ENCODE measurements at regions not wholly inside any gene's neighbourhood (a gene's known extent, or its start where the extent isn't known, plus 50 kb on each side); places are given as distances from the start of the nearest gene placed in this dataset.

GRCh38 chr20:57024849-57025248 lies 241.6 kb downstream of the BMP7 start:
- DNase-seq (ENCODE audit: low read depth in 2 of 2): no peak

GRCh38 chr20:57025261-57025660 lies 241.2 kb downstream of the BMP7 start:
- DNase-seq (ENCODE audit: low read depth in 2 of 2): no peak

- no peak for DNase-seq (ENCODE audit: low read depth in 2 of 2)
Measured at GRCh38 chr20:57025666-57026224, 240.7 kb downstream of the BMP7 start.

GRCh38 chr20:57027777-57028176 lies 238.7 kb downstream of the BMP7 start:
- no peak for DNase-seq (ENCODE audit: low read depth in 2 of 2)

- no peak for DNase-seq (ENCODE audit: low read depth in 2 of 2)
Measured at GRCh38 chr20:57030611-57031600, 235.5 kb downstream of the BMP7 start.

- no peak for DNase-seq (ENCODE audit: low read depth in 2 of 2)
Measured at GRCh38 chr20:57031867-57032355, 234.5 kb downstream of the BMP7 start.

- no peak for DNase-seq (ENCODE audit: low read depth in 2 of 2)
Measured at GRCh38 chr20:57032847-57033246, 233.6 kb downstream of the BMP7 start.

- DNase-seq (ENCODE audit: low read depth in 2 of 2): no peak
Measured at GRCh38 chr20:57034001-57034400, 232.4 kb downstream of the BMP7 start.

GRCh38 chr20:57037689-57038088 lies 228.8 kb downstream of the BMP7 start:
- DNase-seq (ENCODE audit: low read depth in 2 of 2): no peak

GRCh38 chr20:57038608-57039440 lies 227.6 kb downstream of the BMP7 start:
- no peak for DNase-seq (ENCODE audit: low read depth in 2 of 2)

GRCh38 chr20:57040466-57040865 lies 226.0 kb downstream of the BMP7 start:
- no peak for DNase-seq (ENCODE audit: low read depth in 2 of 2)

- no peak for DNase-seq (ENCODE audit: low read depth in 2 of 2)
Measured at GRCh38 chr20:57040924-57041323, 225.5 kb downstream of the BMP7 start.

GRCh38 chr20:57043091-57043490 lies 223.3 kb downstream of the BMP7 start:
- DNase-seq (ENCODE audit: low read depth in 2 of 2): no peak

- DNase-seq (ENCODE audit: low read depth in 2 of 2): no peak
Measured at GRCh38 chr20:57043669-57044268, 222.7 kb downstream of the BMP7 start.

- no peak for DNase-seq (ENCODE audit: low read depth in 2 of 2)
Measured at GRCh38 chr20:57047281-57048026, 219.0 kb downstream of the BMP7 start.

GRCh38 chr20:57048027-57048869 lies 218.2 kb downstream of the BMP7 start:
- peak; percentile 11 to 14 for DNase-seq (ENCODE audit: low read depth in 2 of 2)

- no peak for DNase-seq (ENCODE audit: low read depth in 2 of 2)
Measured at GRCh38 chr20:57049296-57049695, 217.1 kb downstream of the BMP7 start.

- no peak for DNase-seq (ENCODE audit: low read depth in 2 of 2)
Measured at GRCh38 chr20:57051096-57051495, 215.3 kb downstream of the BMP7 start.

GRCh38 chr20:57053067-57053466 lies 213.4 kb downstream of the BMP7 start:
- no peak for DNase-seq (ENCODE audit: low read depth in 2 of 2)

Data from lung microvascular endothelial cell (primary cell).